ENCODE measurements at regions not wholly inside any gene's neighbourhood (a gene's known extent, or its start where the extent isn't known, plus 50 kb on each side); places are given as distances from the start of the nearest gene placed in this dataset.
"Not testable (repeated sequence)": the region's sequence is repeated elsewhere in the genome, so short reads cannot be mapped to it uniquely, and the experiment has no call there.

GRCh38 chr2:175872721-175873120 is 129.3 kb downstream of the LNPK start:
- DNase-seq = no peak

- DNase-seq = no peak
Measured at GRCh38 chr2:175872005-175872348, 130.1 kb downstream of the LNPK start.

GRCh38 chr2:175871331-175872004 is 130.6 kb downstream of the LNPK start:
- DNase-seq = no peak

GRCh38 chr2:175865716-175866115 is 136.4 kb downstream of the LNPK start:
- DNase-seq = no peak

- no peak for DNase-seq
Measured at GRCh38 chr2:175864137-175864850, 137.8 kb downstream of the LNPK start.

- no peak for DNase-seq
Measured at GRCh38 chr2:175861958-175862357, 140.1 kb downstream of the LNPK start.

- peak; percentile 25 to 32 for DNase-seq
Measured at GRCh38 chr2:175855794-175856453, 146.1 kb downstream of the LNPK start.

GRCh38 chr2:175855236-175855635 is 146.8 kb downstream of the LNPK start:
- DNase-seq = no peak

- DNase-seq = no peak
Measured at GRCh38 chr2:175854665-175855064, 147.4 kb downstream of the LNPK start.

- no peak for DNase-seq
Measured at GRCh38 chr2:175854129-175854528, 147.9 kb downstream of the LNPK start.

GRCh38 chr2:175853616-175853890 is 148.5 kb downstream of the LNPK start:
- DNase-seq = no peak

GRCh38 chr2:175852879-175853615 is 149.0 kb downstream of the LNPK start:
- no peak for DNase-seq

- DNase-seq = no peak
Measured at GRCh38 chr2:175847128-175847527, 154.9 kb downstream of the LNPK start.

- DNase-seq = no peak
Measured at GRCh38 chr2:175844169-175844568, 157.9 kb downstream of the LNPK start.

- no peak for DNase-seq
Measured at GRCh38 chr2:175843625-175844024, 158.4 kb downstream of the LNPK start.

- no peak for DNase-seq
Measured at GRCh38 chr2:175842996-175843395, 159.1 kb downstream of the LNPK start.

GRCh38 chr2:175840765-175841164 is 161.3 kb downstream of the LNPK start:
- not testable (repeated sequence) for DNase-seq

- DNase-seq = no peak
Measured at GRCh38 chr2:175840256-175840655, 161.8 kb downstream of the LNPK start.

- DNase-seq = no peak
Measured at GRCh38 chr2:175838979-175839378, 163.1 kb downstream of the LNPK start.

- peak; percentile 7 to 22 for DNase-seq
Measured at GRCh38 chr2:175837046-175837445, 165.0 kb downstream of the LNPK start.

GRCh38 chr2:175836361-175836760 is 165.7 kb downstream of the LNPK start:
- DNase-seq = no peak

- no peak for DNase-seq
Measured at GRCh38 chr2:175834477-175834876, 167.6 kb downstream of the LNPK start.

GRCh38 chr2:175832866-175833265 is 169.2 kb downstream of the LNPK start:
- DNase-seq = no peak

GRCh38 chr2:175829741-175830140 is 172.3 kb downstream of the LNPK start:
- DNase-seq = no peak
